ENCODE measurements at regions not wholly inside any gene's neighbourhood (a gene's known extent, or its start where the extent isn't known, plus 50 kb on each side); places are given as distances from the start of the nearest gene placed in this dataset.
"Not testable (repeated sequence)": the region's sequence is repeated elsewhere in the genome, so short reads cannot be mapped to it uniquely, and the experiment has no call there.

DNA sequence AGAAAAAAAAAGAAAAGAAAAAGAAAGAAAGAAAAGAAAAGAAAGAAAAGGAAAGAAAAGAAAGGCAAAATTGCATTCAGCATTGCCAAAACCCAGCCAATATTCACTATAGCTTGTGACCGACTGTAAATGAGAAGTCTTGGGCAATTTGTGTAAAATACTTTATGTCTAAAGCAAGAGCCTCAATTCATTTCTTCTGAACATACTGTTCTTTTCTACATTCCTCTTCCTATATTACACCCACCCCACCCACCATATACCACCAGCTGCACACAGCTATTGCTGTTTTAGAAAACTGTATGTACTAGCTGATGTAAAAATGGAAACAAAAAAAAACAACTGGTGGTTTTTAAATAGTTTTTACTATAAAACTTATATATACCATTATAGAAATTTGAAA lies 156.9 kb upstream of the TTC29 start:
- no peak for ATAC-seq
- Mint-ChIP-seq H3K36me3 (ENCODE audit: insufficient read depth) (no peaks in the 10 kb centered on the region), H3K4me1 (ENCODE audit: low read depth) (no peaks in the 10 kb centered on the region), H3K9me3 (no peaks in the 10 kb centered on the region), H3K4me3 (no peak overlapping the region), H3K27me3 (ENCODE audit: low read depth) (peaks cover 18% of the 10 kb centered on the region)
- DNase-seq: no peak

DNA sequence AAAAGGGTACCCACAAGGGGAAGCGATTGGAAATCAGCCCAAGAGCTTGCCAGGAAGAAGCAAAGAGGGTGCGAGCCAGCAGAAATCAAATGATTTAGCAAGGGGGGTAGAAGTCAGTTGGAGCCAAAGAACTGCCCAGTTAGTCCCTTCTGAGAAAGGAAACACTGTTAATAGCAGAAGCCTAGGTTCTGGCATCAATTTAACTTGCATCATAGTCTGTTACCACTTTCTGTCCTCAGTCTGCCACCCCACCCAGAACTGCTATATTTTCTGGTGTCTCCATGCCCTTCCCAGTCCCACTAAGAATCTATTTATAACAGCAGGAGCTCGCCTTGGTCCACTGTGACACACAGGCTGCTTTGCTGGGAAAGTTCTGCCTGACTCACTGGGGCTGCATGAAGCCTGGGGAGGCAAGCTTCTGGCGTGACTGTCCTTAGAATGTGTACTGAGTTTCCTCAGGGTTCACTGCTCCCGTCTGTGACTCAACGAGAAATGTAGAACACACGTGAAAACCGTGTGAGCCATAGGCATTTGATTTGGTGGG lies 157.8 kb upstream of the TTC29 start:
- H3K27me3 Mint-ChIP-seq (ENCODE audit: low read depth): peaks cover 18% of the 10 kb centered on the region
- no peaks in the 10 kb centered on the region for H3K9me3 Mint-ChIP-seq

DNA sequence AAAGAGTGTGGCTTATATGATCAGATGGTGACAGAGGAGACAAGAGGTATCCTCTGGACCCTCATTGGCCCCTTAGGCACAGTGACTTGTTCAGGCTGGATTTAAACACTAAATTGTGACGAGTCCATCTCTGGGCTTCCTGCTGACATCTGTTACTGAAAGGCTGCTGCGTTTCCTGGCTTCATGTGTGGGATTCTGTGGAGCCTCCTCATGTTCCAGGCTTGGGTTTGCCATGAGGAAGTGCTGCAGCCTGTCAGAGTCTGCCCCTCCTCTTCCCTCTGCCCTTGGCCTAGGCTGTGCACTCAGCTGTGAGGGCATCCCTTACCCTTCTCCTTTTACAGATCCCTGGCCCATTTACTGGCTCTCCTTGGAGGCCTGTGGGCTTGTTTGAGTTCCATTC lies 159.1 kb upstream of the TTC29 start:
- no peak for DNase-seq
- Mint-ChIP-seq H3K27me3 (ENCODE audit: low read depth) (peaks cover 18% of the 10 kb centered on the region), H3K9me3 (no peaks in the 10 kb centered on the region), H3K36me3 (ENCODE audit: insufficient read depth) (no peaks in the 10 kb centered on the region), H3K4me3 (no peak overlapping the region), H3K4me1 (ENCODE audit: low read depth) (no peaks in the 10 kb centered on the region)
- ATAC-seq: no peak

More for the DNA sequence above, 157.8 kb upstream of the TTC29 start:
- Mint-ChIP-seq H3K36me3 (ENCODE audit: insufficient read depth) (no peaks in the 10 kb centered on the region), H3K4me1 (ENCODE audit: low read depth) (no peaks in the 10 kb centered on the region), H3K4me3 (no peak overlapping the region)
- DNase-seq (no peak), ATAC-seq (no peak)

DNA sequence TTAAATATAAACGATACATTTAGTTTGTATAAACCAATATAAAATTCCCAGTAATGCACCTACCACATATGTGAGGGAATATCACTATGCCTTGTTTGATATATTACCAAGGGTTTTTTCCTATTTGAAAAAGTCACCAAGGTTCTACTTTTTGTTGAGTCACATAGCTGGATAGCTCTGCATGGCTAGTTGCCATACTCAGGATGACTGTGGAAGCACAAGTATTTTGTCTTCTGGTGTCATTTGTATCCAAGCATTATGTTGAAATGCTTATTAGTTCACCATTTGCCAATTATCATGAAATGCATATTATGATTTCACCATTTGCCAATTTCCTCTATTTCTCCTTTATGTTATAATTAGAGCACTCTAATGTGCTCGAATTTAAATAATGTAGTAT lies 162.7 kb upstream of the TTC29 start:
- no peaks in the 10 kb centered on the region for H3K9me3 Mint-ChIP-seq
- no peak overlapping the region for H3K4me3 Mint-ChIP-seq
- H3K27me3 Mint-ChIP-seq (ENCODE audit: low read depth): peaks cover 6% of the 10 kb centered on the region
- no peak for DNase-seq
- H3K36me3 Mint-ChIP-seq (ENCODE audit: insufficient read depth): no peaks in the 10 kb centered on the region
- H3K4me1 Mint-ChIP-seq (ENCODE audit: low read depth): no peaks in the 10 kb centered on the region
- no peak for ATAC-seq

DNA sequence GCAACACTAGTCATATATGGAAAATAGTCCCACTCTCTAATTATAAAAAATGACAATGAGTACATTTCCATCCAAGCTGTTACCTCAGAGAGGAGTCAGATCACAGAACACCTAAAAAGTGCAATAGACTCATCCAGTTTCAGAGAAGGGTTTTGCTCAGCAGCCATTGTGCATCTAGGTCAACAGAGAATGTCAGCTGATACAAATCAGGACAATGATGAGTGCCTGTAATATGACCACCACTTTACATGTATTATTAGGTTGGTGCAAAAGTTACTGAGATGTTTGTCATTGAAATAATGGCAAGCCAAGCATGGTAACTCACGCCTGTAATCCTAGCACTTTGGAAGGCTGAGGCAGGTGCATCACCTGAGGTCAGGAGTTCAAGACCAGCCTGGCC lies 164.1 kb upstream of the TTC29 start:
- no peaks in the 10 kb centered on the region for H3K9me3 Mint-ChIP-seq
- peaks cover 4% of the 10 kb centered on the region for H3K27me3 Mint-ChIP-seq (ENCODE audit: low read depth)
- H3K4me3 Mint-ChIP-seq: no peak overlapping the region

DNA sequence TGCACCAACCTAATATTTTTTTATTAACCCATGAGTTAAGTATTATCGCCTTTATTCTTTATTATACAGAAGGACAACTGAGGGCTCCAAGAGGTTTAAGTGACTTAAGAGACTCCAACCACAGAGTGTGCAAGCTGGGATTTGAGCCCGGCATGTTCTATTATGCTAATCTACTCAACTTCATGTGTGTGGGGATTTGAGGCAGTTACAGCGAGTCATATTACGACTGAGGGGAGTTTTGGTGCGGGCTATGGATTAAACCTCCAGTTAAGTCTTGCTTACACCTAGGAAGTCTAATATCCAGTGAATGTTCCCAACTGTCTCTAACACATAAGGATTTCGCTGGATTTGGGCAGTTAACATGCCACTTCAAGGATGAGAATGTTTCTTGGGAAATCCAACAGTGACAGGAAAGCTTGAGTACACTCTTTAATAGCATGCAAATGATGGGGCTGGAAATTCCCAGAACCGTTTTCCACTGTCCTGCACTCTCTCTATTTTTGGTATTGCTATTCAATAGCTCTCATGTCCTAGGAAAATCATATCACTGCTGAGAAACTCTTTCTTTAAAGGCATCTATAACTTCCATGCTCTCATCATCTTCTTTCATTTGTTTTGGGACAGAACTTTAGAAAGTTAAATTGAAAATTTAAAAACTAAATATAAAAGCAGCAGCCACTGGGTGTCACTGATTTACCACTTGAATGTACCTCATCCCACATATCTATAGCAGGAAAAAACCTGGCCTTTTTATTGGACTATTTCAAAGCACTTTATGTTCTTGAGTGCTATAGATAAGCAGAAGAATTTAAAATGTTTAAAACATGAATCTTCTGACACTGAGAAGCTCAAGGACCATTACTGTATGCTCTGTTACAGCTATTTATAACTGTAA lies 165.1 kb upstream of the TTC29 start:
- no peaks in the 10 kb centered on the region for H3K9me3 Mint-ChIP-seq
- DNase-seq (no peak), ATAC-seq (no peak)
- H3K4me1 Mint-ChIP-seq (ENCODE audit: low read depth): no peaks in the 10 kb centered on the region
- no peak overlapping the region for H3K4me3 Mint-ChIP-seq
- peaks cover 4% of the 10 kb centered on the region for H3K27me3 Mint-ChIP-seq (ENCODE audit: low read depth)
- no peaks in the 10 kb centered on the region for H3K36me3 Mint-ChIP-seq (ENCODE audit: insufficient read depth)

More for the DNA sequence above, 164.1 kb upstream of the TTC29 start:
- no peak for ATAC-seq
- no peaks in the 10 kb centered on the region for H3K4me1 Mint-ChIP-seq (ENCODE audit: low read depth)
- DNase-seq: no peak
- H3K36me3 Mint-ChIP-seq (ENCODE audit: insufficient read depth): no peaks in the 10 kb centered on the region

DNA sequence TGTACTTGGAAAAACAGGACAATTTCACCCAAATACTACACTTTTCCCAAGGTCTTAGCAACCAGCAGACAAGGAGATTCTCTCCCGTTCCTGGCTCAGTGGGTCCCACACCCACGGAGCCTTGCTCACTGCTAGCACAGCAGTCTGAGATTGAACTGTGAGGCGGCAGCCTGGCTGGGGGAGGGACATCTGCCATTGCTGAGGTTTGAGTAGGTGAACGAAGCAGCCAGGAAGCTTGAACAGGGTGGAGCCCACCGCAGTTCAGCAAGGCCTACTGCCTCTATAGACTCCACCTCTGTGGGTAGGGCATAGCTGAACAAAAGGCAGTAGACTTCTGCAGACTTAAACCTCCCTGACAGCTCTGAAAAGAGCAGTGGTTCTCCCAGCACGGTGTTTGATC lies 166.5 kb upstream of the TTC29 start:
- H3K4me3 Mint-ChIP-seq; H3K27me3 Mint-ChIP-seq (ENCODE audit: low read depth); H3K4me1 Mint-ChIP-seq (ENCODE audit: low read depth); H3K36me3 Mint-ChIP-seq (ENCODE audit: insufficient read depth); ATAC-seq; DNase-seq; H3K9me3 Mint-ChIP-seq: not testable (repeated sequence)

DNA sequence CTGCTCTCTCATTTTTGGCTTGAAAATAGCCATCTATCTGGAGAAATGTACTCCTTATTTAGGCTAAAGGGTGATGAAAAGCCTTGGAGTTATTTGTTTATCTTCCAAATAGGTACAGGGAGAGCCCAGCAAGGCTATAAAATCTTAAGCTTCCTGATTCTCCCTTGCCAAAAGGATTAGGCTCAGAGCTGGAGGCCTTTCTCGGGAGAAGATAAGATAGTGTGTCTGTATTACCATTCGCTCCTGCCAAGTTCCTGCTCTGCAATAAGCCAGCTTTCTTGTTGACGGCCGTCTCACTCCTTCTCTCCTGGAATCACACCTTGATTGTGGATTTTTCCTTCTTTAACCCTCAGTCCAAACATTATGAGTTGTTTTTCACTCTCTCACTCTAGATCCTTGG lies 171.8 kb upstream of the TTC29 start:
- no peaks in the 10 kb centered on the region for H3K4me1 Mint-ChIP-seq (ENCODE audit: low read depth)
- H3K27me3 Mint-ChIP-seq (ENCODE audit: low read depth): no peaks in the 10 kb centered on the region
- ATAC-seq: no peak
- no peaks in the 10 kb centered on the region for H3K9me3 Mint-ChIP-seq
- no peak for DNase-seq
- no peaks in the 10 kb centered on the region for H3K36me3 Mint-ChIP-seq (ENCODE audit: insufficient read depth)
- no peak overlapping the region for H3K4me3 Mint-ChIP-seq

DNA sequence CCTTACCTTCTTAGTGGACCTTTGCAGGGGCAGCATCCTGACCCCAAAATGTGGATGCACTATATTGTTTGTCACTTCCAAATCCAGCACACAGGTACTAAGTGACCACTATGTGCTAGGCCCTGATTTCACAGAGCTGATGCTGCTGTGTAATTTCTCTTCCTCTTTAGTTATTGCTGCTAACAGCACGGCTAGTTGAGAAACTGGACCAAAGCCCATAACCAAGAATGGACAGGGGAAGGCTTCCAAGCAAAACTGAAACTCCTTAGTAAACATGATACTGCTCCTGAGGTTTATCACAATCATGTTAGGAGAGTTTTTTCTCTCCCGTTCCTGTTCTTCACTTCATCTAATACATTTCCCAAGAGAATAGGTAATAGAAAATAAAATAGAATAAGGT lies 172.9 kb upstream of the TTC29 start:
- DNase-seq (no peak), ATAC-seq (no peak)
- H3K4me3 Mint-ChIP-seq: no peak overlapping the region
- no peaks in the 10 kb centered on the region for H3K4me1 Mint-ChIP-seq (ENCODE audit: low read depth)
- no peaks in the 10 kb centered on the region for H3K36me3 Mint-ChIP-seq (ENCODE audit: insufficient read depth)
- H3K27me3 Mint-ChIP-seq (ENCODE audit: low read depth): no peaks in the 10 kb centered on the region
- H3K9me3 Mint-ChIP-seq: no peaks in the 10 kb centered on the region

DNA sequence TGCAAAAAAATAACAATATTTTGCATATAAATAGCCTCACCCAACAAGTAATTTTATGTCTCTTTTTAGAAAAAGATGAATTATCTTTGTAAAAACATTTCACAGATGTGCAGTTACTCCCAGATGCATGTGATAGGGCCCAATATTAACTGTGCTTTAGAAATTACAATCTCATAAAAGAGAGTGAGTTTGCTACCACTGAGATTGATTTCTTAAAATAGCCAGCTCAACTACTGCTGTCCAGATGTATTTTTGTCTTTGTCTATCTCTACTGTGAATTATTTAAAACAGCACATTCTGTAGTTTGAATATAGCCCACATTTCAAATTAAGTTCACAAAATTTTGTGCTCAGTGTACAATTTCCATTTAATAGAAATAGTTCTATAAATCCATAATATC lies 177.0 kb upstream of the TTC29 start:
- H3K36me3 Mint-ChIP-seq (ENCODE audit: insufficient read depth): no peaks in the 10 kb centered on the region
- DNase-seq: no peak
- no peaks in the 10 kb centered on the region for H3K4me1 Mint-ChIP-seq (ENCODE audit: low read depth)
- H3K9me3 Mint-ChIP-seq: no peaks in the 10 kb centered on the region
- H3K27me3 Mint-ChIP-seq (ENCODE audit: low read depth): peaks cover 2% of the 10 kb centered on the region
- ATAC-seq: no peak
- no peak overlapping the region for H3K4me3 Mint-ChIP-seq

DNA sequence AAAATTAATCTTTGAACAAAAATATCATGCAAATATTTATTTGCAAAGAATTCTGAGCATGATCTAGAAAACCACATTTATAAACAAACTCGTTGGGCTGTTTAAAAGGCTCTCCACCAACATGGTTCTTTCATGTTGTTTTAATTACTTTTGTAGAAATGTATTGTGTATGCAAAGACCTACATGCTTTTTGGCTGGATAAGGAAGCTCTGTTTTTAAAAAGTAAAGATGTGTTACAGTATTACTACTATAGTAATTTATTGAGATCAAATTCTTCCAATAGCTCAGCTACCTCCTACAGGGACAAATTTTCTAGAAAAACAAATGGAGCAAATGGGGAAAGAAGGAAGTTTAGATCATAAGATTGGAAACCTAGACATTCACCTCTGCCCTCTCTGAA lies 177.5 kb upstream of the TTC29 start:
- ATAC-seq: no peak
- Mint-ChIP-seq H3K27me3 (ENCODE audit: low read depth) (peaks cover 2% of the 10 kb centered on the region), H3K4me1 (ENCODE audit: low read depth) (no peaks in the 10 kb centered on the region), H3K4me3 (no peak overlapping the region), H3K9me3 (no peaks in the 10 kb centered on the region), H3K36me3 (ENCODE audit: insufficient read depth) (no peaks in the 10 kb centered on the region)
- no peak for DNase-seq

DNA sequence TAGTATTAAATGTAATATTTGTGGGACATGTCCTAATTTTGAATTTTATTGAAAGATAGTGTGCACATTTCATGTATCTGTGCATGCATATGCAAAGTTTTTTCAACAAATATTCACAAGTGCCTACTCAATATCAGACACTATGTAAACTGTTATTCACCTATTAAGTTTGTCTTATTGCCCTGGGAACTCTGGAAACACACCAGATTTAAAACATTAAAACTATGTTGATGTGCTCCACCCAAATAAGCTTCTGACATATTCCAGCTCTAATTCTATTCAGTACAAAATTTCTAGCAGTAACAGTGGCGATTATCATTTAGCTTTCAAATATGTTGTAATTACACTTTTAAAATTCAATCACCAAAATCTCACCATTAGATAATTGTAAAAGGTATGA lies 183.1 kb upstream of the TTC29 start:
- DNase-seq: no peak
- peaks cover 5% of the 10 kb centered on the region for H3K27me3 Mint-ChIP-seq (ENCODE audit: low read depth)
- no peaks in the 10 kb centered on the region for H3K36me3 Mint-ChIP-seq (ENCODE audit: insufficient read depth)
- H3K4me3 Mint-ChIP-seq: no peak overlapping the region
- H3K9me3 Mint-ChIP-seq: no peaks in the 10 kb centered on the region
- ATAC-seq: no peak
- no peaks in the 10 kb centered on the region for H3K4me1 Mint-ChIP-seq (ENCODE audit: low read depth)

DNA sequence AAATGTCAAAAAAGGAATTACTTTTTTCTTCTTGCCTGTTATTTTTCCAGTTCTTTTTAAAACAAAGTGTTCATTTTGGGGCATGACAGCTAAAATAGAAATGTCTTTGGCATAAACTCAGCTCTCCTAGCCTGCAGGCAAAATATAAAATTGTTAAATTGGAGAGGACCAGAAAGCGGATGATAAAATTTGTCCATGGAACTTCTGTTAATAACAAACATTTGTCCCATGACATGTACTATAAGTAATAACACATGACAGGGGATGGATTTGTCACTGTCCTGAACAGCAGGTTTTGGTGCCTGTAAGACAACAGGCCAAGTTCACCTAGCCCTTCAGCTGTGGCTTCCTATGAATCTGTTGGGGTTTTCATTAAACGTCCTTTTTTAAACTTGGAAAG lies 184.0 kb upstream of the TTC29 start:
- ATAC-seq: no peak
- no peaks in the 10 kb centered on the region for H3K4me1 Mint-ChIP-seq (ENCODE audit: low read depth)
- DNase-seq: no peak
- H3K4me3 Mint-ChIP-seq: no peak overlapping the region
- no peaks in the 10 kb centered on the region for H3K36me3 Mint-ChIP-seq (ENCODE audit: insufficient read depth)
- no peaks in the 10 kb centered on the region for H3K9me3 Mint-ChIP-seq
- peaks cover 5% of the 10 kb centered on the region for H3K27me3 Mint-ChIP-seq (ENCODE audit: low read depth)

DNA sequence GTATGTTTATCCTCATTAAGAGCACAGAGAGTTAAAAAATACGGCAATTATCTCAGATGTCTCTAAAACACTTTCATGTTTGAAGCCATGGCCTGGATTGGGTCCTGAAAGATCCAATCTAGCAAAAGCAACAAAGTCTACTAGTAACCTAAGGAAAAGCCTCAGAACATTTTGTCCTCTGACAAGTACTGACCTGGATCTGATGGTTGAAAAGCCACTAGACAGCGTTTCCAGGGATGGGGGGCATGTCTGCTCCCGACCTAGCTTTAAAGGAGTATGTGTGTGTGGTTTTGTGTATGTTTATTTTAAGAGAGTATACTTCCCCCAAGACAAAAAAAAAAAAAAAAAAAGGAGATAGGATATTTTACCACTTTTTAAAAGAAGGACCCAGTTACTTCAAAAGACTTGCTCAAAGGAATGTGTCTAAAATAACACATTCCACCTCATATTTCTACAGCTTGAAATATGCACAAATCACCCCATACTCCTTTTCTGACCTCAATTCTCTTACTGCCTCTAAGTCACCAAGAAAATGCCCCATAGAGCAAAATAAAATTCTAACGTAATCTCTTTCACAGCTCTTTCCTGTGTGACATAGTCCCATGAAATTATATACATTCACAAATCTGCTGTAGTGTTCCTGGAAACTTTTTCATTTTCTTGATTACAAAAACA lies 189.0 kb upstream of the TTC29 start:
- DNase-seq (no peak), ATAC-seq (no peak)
- Mint-ChIP-seq H3K27me3 (ENCODE audit: low read depth) (peaks cover 3% of the 10 kb centered on the region), H3K36me3 (ENCODE audit: insufficient read depth) (no peaks in the 10 kb centered on the region), H3K9me3 (no peaks in the 10 kb centered on the region), H3K4me3 (no peak overlapping the region), H3K4me1 (ENCODE audit: low read depth) (no peaks in the 10 kb centered on the region)

DNA sequence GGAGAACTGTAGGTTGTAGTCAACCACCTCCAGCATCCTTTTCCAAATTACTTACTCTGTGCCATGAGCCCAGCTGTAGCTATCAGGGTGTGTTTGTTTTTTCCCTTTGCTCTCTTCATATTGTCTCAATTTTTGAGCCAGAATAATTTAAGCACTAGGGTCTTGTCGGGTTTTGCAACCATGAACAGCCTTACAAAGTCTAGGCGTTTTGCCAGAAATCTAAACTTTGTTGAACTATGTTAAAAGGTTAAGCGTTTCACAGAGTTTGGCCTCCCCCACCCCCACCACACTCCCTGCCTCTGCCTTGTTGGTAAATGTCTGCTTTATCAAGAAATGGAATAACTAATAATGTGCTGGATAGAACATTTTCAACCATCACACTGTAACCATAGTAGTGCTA lies 190.6 kb upstream of the TTC29 start:
- Mint-ChIP-seq H3K27me3 (ENCODE audit: low read depth) (peaks cover 3% of the 10 kb centered on the region), H3K4me1 (ENCODE audit: low read depth) (no peaks in the 10 kb centered on the region), H3K4me3 (no peak overlapping the region), H3K36me3 (ENCODE audit: insufficient read depth) (no peaks in the 10 kb centered on the region), H3K9me3 (no peaks in the 10 kb centered on the region)
- DNase-seq (no peak), ATAC-seq (no peak)

Measured in activated T-cell treated with anti-CD3 and anti-CD28 coated beads, Interleukin-2, amount 50 U/mL, for 4 hours (primary cell).